Nephron progenitor cell (in vitro differentiated cells): ENCODE measurements at regions not wholly inside any gene's neighbourhood (a gene's known extent, or its start where the extent isn't known, plus 50 kb on each side); places are given as distances from the start of the nearest gene placed in this dataset.
"Not testable (repeated sequence)": the region's sequence is repeated elsewhere in the genome, so short reads cannot be mapped to it uniquely, and the experiment has no call there.

Experiments
- DNase-seq: peaks from one replicate; pipeline ENCODE4 v3.0.0; 2021
- H3K27ac Mint-ChIP-seq: 2 replicates; pipeline ENCODE4 v1.8.0; 2021; ENCODE audit warnings: mild to moderate bottlenecking, moderate library complexity, mixed read lengths
- H3K27me3 Mint-ChIP-seq: 2 replicates; pipeline ENCODE4 v1.8.0; 2021; ENCODE audit warnings: mild to moderate bottlenecking, low read depth, mixed read lengths; ENCODE audit not compliant: poor library complexity
- H3K36me3 Mint-ChIP-seq: 2 replicates; pipeline ENCODE4 v1.8.0; 2021; ENCODE audit warnings: low read depth, mixed read lengths
- H3K4me1 Mint-ChIP-seq: 2 replicates; pipeline ENCODE4 v1.8.0; 2021; ENCODE audit warnings: mixed read lengths
- H3K4me3 Mint-ChIP-seq: 2 replicates; pipeline ENCODE4 v1.8.0; 2021; ENCODE audit warnings: mild to moderate bottlenecking, moderate library complexity, mixed read lengths
- H3K9me3 Mint-ChIP-seq: 2 replicates; pipeline ENCODE4 v1.8.0; 2021; ENCODE audit warnings: mild to moderate bottlenecking, moderate library complexity, mixed read lengths
- CTCF ChIP-seq: fragments of 200-600 bp; sonication (generic); IDR thresholded peaks from 2 replicates; pipeline ENCODE4 v1.5.0; 2021; ENCODE audit warnings: antibody characterized with exemption

- peaks cover 20% of the 10 kb centered on the region for H3K27me3 Mint-ChIP-seq
- no peak overlapping the region for H3K27ac Mint-ChIP-seq
- TF ChIP-seq CTCF: no peak
- no peak overlapping the region for H3K4me3 Mint-ChIP-seq
- no peak for DNase-seq
- H3K4me1 Mint-ChIP-seq: no peaks in the 10 kb centered on the region
- no peaks in the 10 kb centered on the region for H3K36me3 Mint-ChIP-seq
- H3K9me3 Mint-ChIP-seq: no peaks in the 10 kb centered on the region
Measured at GRCh38 chr7:54940748-54941147, 78.1 kb upstream of the EGFR start.

DNA sequence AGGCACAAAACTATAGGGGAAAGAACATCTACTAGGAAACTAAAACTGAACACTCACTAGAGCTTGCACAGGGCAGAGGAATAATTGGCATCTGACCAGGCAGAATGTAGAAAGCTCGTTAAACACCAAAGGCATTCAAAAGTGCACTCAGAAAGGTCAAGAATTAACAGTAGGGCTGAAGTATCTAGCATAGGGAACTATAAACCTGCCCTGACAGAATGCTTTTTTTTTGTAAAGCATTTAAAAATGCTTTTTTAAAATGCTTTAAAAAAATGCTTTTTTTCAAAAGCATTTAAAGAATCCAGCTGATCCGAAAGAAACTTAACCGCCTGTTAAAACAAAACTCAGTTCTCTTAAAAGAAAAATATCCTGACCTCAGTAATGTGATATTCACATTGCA, 74.6 kb upstream of the EGFR start:
- H3K9me3 Mint-ChIP-seq: no peaks in the 10 kb centered on the region
- H3K4me1 Mint-ChIP-seq: no peaks in the 10 kb centered on the region
- no peak overlapping the region for H3K27ac Mint-ChIP-seq
- H3K4me3 Mint-ChIP-seq: no peak overlapping the region
- no peaks in the 10 kb centered on the region for H3K36me3 Mint-ChIP-seq
- TF ChIP-seq CTCF: no peak
- H3K27me3 Mint-ChIP-seq: peaks cover 11% of the 10 kb centered on the region
- DNase-seq: no peak

DNA sequence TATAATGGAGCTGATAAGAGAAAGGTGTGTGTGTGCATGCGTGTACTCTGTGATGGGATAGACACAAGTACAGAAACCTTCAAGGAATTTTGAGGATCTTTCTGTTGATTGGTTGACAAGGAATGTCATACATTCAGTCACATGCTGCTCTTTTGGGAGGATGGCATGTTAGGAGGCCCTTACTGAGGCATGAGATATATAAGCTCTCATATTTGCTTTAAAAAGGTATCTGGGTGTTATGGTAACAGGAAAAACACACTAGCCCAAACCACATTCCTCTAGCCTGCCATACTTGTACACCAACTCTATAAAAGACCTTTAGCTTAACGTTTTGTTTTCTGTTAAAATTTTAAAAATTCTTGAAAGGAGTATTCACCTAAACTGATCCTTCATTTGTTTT, 72.5 kb upstream of the EGFR start:
- H3K4me1 Mint-ChIP-seq: no peaks in the 10 kb centered on the region
- no peak overlapping the region for H3K27ac Mint-ChIP-seq
- no peak for DNase-seq

GRCh38 chr7:54946764-54947163, 72.1 kb upstream of the EGFR start:
- no peak for TF ChIP-seq CTCF
- peaks cover 3% of the 10 kb centered on the region for H3K9me3 Mint-ChIP-seq
- DNase-seq: no peak
- H3K27ac Mint-ChIP-seq: no peak overlapping the region
- H3K27me3 Mint-ChIP-seq: peaks cover 12% of the 10 kb centered on the region
- H3K4me1 Mint-ChIP-seq: no peaks in the 10 kb centered on the region
- no peaks in the 10 kb centered on the region for H3K36me3 Mint-ChIP-seq
- no peak overlapping the region for H3K4me3 Mint-ChIP-seq

More for the DNA sequence above, 72.5 kb upstream of the EGFR start:
- Mint-ChIP-seq H3K36me3 (no peaks in the 10 kb centered on the region), H3K27me3 (peaks cover 8% of the 10 kb centered on the region), H3K4me3 (no peak overlapping the region), H3K9me3 (peaks cover 3% of the 10 kb centered on the region)
- TF ChIP-seq CTCF: no peak

- no peaks in the 10 kb centered on the region for H3K4me1 Mint-ChIP-seq
- H3K9me3 Mint-ChIP-seq: peaks cover 3% of the 10 kb centered on the region
- no peak overlapping the region for H3K27ac Mint-ChIP-seq
- no peak for TF ChIP-seq CTCF
- no peak for DNase-seq
- H3K27me3 Mint-ChIP-seq: peaks cover 10% of the 10 kb centered on the region
- no peaks in the 10 kb centered on the region for H3K36me3 Mint-ChIP-seq
- H3K4me3 Mint-ChIP-seq: no peak overlapping the region
Measured at GRCh38 chr7:54947266-54947665, 71.6 kb upstream of the EGFR start.

GRCh38 chr7:54949514-54949913, 69.3 kb upstream of the EGFR start:
- H3K4me1 Mint-ChIP-seq, H3K4me3 Mint-ChIP-seq, H3K36me3 Mint-ChIP-seq, DNase-seq, H3K27ac Mint-ChIP-seq, H3K9me3 Mint-ChIP-seq: not testable (repeated sequence)
- peaks cover 15% of the 10 kb centered on the region for H3K27me3 Mint-ChIP-seq
